SK-N-SH treated with all-trans-retinoic acid at 6 μM for 48 hours (cell line): ENCODE measurements at regions not wholly inside any gene's neighbourhood (a gene's known extent, or its start where the extent isn't known, plus 50 kb on each side); places are given as distances from the start of the nearest gene placed in this dataset.

Experiments
- BACH2 ChIP-seq: fragments of 250-450 bp; sonication (Bioruptor Pico); IDR thresholded peaks from 2 replicates; pipeline ENCODE4 v1.9.0; 2021; ENCODE audit warnings: mild to moderate bottlenecking, borderline replicate concordance
- PPARA ChIP-seq: fragments of 250-450 bp; sonication (Bioruptor Pico); IDR thresholded peaks from 2 replicates; pipeline ENCODE4 v1.5.0; 2020; ENCODE audit warnings: mild to moderate bottlenecking, borderline replicate concordance
- TOX ChIP-seq: fragments of 250-450 bp; sonication (Bioruptor Pico); IDR thresholded peaks from 2 replicates; pipeline ENCODE4 v1.8.0; 2021; ENCODE audit warnings: mild to moderate bottlenecking, moderate library complexity, borderline replicate concordance
- ZFP30 ChIP-seq: fragments of 450-650 bp; formaldehyde crosslinking; IDR thresholded peaks from 2 replicates; pipeline ENCODE4 v1.5.0; 2022; ENCODE audit warnings: mild to moderate bottlenecking, moderate library complexity
- ZNF70 ChIP-seq: fragments of 450-650 bp; formaldehyde crosslinking; IDR thresholded peaks from 2 replicates; pipeline ENCODE4 v1.5.0; 2020; ENCODE audit warnings: mild to moderate bottlenecking, moderate library complexity
- TF ChIP-seq, protein P1 (sequence below): fragments of 250-450 bp; sonication (Bioruptor Pico); IDR thresholded peaks from 2 replicates; pipeline ENCODE4 v1.5.1; 2020; ENCODE audit warnings: low read depth, mild to moderate bottlenecking, moderate library complexity
- TF ChIP-seq, protein P2 (sequence below): fragments of 250-450 bp; sonication (Bioruptor Pico); IDR thresholded peaks from 2 replicates; pipeline ENCODE4 v1.8.0; 2020; ENCODE audit warnings: mild to moderate bottlenecking, moderate library complexity, borderline replicate concordance

GRCh38 chr9:104260004-104260403 lies 165.9 kb downstream of the SMC2 start:
- TF ChIP-seq ZNF70 (CRISPR knock-in tag) (no peak), TOX (CRISPR knock-in tag) (no peak), PPARA (CRISPR knock-in tag) (no peak), BACH2 (CRISPR knock-in tag) (no peak), ZFP30 (CRISPR knock-in tag) (no peak)
- TF ChIP-seq, protein P1, sequence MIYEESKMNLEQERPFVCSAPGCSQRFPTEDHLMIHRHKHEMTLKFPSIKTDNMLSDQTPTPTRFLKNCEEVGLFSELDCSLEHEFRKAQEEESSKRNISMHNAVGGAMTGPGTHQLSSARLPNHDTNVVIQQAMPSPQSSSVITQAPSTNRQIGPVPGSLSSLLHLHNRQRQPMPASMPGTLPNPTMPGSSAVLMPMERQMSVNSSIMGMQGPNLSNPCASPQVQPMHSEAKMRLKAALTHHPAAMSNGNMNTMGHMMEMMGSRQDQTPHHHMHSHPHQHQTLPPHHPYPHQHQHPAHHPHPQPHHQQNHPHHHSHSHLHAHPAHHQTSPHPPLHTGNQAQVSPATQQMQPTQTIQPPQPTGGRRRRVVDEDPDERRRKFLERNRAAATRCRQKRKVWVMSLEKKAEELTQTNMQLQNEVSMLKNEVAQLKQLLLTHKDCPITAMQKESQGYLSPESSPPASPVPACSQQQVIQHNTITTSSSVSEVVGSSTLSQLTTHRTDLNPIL (CRISPR knock-in tag) = no peak
- TF ChIP-seq, protein P2, sequence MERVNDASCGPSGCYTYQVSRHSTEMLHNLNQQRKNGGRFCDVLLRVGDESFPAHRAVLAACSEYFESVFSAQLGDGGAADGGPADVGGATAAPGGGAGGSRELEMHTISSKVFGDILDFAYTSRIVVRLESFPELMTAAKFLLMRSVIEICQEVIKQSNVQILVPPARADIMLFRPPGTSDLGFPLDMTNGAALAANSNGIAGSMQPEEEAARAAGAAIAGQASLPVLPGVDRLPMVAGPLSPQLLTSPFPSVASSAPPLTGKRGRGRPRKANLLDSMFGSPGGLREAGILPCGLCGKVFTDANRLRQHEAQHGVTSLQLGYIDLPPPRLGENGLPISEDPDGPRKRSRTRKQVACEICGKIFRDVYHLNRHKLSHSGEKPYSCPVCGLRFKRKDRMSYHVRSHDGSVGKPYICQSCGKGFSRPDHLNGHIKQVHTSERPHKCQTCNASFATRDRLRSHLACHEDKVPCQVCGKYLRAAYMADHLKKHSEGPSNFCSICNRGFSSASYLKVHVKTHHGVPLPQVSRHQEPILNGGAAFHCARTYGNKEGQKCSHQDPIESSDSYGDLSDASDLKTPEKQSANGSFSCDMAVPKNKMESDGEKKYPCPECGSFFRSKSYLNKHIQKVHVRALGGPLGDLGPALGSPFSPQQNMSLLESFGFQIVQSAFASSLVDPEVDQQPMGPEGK (CRISPR knock-in tag) = no peak
